HG03064 (cell line): ENCODE measurements at regions not wholly inside any gene's neighbourhood (a gene's known extent, or its start where the extent isn't known, plus 50 kb on each side); places are given as distances from the start of the nearest gene placed in this dataset.

Experiments
- ATAC-seq: cut with Tn5 transposase; IDR thresholded peaks from one replicate; pipeline ENCODE4 v1.9.1; 2021; ENCODE audit warnings: low read depth; ENCODE audit not compliant: unreplicated experiment

DNA sequence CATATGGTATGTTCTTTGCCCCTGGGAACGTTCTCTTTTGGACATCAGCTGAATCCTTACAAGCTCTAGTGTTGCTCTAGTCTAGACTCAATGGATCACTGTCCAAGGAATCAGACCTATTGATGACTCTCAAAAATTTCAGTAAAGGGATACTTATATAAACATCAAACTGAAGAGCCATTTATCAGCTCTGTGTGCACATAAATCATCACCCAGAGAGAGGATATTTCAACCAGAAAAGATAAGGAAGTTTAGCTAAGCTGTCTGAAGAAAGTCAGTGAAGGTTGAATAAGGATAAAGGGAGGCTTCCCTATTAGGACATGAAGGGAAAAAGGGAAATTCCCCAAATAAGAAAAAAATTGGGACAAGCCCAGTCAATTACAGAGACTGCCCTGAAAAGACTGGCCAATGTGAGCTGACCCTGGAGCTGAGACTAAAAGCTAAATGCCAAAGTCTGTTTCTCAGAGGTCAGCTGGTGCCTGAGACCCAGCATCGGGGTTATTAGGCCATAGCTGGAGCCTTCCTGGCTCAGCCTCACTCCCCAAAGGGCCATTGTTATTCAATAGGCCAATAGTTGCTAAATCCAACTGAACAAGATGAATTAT is 424.1 kb upstream of the THBS1 start:
- ATAC-seq = no peak

DNA sequence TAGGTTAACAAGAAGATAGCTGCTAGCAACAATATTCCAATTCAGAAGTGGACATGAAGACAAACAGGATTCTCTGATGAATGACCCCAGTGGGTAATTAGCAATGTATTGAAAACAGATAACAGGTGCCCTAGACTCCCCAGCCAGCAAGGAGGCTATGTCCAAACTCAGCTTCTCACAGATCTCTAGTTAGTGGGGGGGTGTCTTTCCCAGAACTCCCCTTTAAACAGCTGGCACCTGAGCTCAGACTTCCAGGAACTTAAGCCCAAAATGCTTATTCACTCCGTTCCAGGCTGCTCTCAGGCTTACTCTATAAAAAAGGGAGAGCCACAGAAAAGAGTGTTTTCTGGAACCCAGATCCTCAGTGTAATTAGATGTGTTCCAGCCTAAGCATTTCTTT is 423.0 kb upstream of the THBS1 start:
- no peak for ATAC-seq

DNA sequence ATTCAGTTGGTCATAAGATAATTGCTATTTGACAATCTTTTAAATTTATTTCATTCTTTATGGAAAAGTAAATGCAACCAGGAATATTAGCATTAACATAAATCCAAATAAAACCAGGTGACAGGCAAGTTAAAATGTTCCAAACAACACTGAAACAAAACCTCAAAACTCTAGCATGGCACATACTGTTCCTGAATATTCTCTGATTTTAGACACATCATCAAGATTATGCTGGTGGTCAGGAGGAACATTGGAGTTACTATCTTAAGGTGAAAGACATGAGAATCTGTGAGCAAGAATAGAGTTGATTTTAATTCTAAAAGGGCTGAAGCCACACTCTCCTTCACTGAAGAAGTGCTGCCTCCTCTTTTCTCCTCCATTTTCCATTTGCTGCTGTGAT is 421.0 kb upstream of the THBS1 start:
- ATAC-seq = no peak

DNA sequence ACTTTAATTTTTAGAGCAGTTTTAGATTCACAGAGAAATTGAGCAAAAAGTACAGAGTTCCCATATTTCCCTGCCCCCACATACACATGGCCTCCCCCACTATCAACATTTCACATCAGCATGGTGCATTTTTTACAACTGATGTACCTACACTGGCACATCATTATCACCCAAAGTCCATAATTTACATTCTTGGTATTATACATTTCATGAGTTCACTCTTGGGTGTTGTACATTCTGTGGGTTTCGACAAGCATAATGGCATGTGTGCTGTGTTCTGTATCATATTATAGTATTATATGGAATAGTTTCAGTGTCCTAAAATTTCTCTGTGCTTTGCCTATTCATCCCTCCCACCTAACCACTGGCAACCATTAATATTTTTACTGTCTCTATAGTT is 419.8 kb upstream of the THBS1 start:
- ATAC-seq = no peak

DNA sequence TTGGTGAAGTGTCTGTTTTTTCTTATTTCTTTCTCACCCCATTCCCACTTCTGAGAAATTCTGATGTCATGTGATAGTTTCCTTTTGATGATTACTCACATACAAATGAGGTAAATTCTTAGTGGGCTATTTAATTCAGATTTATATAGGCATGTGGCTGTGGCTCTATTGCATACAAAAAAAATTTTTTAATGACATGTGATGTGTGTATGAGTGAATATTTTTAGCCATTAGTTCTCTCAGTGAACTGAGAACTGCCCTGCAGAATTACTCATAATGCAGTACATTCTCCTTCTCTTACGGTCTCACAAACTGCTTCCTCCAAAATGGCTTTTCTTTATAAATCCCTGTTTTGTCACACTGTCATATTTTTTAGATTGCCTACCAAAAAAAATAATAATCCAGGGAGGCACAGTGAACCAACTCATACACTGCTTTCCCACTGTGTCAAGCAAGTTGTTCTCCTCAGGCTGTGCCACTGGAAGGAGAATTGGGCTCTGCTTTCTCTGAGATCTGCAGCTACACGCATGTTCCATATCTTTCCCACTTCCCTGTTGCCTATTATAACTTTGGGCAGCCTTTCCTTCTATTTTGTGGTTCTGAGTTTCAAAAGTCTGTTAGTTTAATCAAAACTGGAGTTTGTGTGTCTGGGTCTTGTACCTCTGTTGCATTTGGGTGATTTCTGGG is 415.7 kb upstream of the THBS1 start:
- no peak for ATAC-seq

DNA sequence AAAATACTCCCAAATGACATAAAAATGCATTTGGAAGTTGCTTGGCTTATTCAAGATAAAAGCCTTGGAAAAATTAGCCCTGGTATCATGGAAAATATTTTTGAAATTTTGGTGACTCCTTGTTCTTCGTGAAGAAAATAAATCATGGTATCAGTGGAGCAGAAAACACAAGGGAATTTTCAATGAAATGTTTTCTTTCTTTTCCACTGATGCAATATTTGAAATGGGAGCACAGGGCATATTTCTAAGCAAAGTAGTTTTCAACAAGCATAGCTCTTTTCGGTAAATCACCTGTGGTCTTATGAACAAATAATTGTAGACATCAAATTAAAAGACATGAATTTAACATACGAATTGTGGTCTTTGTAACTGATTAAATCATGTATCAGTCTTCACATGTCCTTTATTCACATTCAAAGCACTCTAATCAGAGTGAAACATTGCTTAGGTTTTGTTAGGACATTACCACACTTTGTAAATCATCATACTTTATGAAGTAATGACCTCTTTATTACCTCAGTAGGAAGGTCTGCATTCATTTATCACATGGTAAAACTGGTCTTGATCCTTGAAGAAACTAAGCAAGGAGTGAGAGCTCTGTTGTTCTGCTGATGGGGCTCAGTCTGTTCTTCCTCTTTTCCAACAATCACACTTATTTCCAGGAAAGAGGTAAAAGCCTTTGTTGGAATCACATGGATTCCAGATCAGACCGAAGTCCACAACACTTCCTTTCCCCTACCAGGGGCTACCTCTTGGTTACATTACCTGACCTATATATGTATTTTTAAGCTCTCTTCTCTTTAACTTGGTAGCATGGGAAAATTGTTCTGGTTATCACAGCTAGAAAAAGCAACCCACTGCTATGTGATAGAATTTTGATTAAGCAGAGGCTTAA is 413.5 kb upstream of the THBS1 start:
- ATAC-seq = no peak

DNA sequence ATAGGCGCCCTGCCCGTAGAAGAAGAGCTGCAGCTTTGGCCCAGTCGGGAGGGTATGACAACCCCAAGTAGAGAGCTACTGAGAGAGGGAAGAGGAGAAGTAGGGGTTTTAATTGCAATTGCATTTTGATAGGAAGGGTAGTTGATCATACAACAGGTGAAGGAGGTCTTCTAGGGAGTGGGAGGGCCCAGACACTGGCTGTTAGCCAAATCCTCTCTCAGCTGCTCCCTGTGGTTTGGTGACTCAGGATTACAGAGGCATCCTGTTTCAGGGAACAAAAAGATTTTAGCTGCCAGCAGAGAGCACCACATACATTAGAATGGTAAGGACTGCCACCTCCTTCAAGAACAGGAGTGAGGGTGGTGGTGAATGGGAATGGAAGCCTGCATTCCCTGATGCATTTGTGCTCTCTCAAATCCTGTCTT is 408.9 kb upstream of the THBS1 start:
- no peak for ATAC-seq

DNA sequence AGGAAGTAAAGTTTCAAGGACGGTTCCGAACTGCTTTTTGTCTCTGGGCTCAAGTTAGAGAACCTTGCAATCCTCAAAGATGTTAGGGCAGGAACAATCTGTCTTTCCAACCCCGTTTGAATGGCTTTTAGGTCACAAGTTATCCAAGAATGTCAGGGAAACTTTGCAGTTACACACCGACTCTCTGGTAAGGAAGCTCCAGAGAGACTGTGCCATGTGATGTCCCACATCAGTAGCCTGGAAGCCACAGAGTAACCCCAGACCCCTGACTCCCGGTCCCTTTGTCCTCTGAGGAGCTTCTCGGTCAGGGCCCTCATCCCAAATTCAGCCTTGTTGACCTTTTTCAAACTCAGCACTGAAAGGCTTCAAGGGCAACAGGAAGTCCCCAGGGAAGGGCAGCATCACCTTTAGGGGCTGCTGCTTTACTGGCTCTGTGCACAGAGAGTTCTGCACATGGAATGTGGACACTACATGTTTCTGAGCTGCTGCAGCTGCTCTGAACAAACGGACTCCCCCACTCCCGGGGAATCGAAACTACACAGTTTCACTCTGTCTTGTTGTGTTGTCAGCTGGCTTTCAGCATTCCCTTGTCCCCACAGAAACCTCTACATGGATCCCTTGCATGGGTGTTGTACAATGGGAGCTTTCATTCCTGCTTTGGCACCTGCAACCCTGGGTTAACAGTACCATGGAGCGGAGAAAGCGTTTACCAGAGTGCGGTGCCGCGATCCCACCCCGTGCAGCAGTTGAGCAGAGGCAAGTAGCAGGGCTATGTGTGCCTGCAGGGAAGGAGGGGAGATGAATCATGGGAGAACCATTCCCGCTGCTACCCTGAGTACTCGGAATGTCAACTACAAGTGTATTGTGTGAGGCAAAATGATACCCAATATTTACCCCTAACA is 408.2 kb upstream of the THBS1 start:
- no peak for ATAC-seq

DNA sequence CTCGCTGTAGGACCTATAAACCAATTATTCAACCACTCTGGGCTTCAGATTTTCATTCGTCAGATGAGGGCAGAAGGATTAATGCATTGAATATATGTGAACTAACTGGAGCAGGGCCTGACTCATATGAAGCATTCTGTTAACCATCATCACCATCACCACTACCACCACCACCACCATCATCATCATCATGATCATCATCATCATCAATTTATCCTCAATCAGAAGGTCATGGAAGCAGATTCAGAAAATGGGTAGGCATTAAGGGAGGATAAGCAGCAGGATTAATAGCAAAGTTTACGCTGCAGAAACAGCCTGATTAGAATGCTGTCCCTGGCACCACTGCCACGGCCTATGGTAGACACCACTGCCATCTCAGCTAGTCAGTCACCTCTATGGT is 407.5 kb upstream of the THBS1 start:
- ATAC-seq = no peak

DNA sequence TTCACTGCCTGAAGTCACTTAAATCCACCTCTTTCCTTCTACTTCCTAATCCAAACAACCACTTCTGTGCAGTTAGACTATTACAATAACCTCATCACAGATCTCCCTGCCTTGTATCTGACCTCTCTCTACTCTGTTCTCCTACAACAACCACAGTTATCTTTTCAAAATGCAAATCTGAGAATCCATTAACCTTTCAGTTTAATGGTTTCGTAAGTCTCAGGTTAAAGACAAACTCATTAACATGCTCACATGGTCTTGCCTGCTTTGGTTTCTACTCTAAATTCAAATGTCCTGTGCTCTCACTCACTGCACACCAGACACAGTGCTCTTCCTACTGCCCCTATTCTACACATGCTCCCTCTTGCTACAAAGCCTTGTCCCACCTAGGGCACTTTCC is 406.5 kb upstream of the THBS1 start:
- ATAC-seq = no peak

DNA sequence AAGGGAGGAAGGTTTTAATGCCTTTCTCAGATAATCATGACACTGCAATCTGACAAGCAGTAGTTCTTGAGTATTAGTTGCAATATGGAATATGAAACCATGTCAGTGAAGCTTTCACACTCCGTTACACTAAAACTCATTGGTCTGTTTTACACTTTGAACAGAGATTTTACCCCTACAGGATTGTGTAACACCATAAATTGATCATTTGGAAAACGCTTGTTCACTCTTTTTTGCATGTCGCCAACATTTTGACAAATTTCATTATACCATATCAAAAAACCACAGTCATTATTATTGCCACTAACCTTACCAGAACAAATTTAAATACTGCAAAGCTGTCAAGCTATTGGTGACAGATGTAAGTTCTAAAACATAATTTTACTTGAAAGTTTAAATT is 404.8 kb upstream of the THBS1 start:
- no peak for ATAC-seq

DNA sequence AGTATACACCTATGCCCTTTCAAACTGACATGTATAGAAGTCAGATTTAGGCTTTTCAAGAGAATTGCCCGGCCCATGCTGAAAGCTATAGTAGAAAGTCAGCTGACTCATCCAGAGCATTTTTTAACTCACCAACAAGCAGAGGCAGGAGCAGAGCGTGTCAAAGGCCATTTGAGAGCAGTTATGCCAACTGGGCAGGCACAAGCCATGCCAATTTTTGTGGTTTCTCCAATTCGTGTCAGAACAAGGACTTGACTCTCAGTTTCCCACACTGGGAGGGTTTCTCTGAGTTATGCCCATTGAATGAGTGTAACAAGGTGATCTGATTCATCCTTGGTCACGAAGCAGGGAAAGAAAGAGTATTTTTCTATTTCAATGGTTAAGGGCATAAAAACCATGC is 403.3 kb upstream of the THBS1 start:
- no peak for ATAC-seq

DNA sequence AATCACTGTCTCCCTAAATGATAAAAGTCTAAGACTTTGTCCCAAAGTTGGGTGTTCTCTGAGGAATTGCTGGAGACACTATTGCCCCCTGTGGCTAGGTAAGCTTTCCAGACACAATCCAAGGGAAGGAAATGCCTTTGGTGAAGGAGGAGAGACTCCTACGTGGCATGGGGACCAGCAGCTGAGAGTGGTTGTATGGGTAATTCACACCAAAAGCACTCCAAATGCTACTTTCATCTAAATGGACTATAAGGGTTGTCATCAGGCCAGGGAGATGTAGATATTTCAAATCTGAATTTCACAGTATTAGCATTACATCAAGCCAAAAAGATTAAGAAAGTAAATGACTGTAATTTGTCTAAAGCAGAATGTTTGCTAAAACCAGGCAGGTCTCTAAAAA is 400.8 kb upstream of the THBS1 start:
- ATAC-seq = no peak

DNA sequence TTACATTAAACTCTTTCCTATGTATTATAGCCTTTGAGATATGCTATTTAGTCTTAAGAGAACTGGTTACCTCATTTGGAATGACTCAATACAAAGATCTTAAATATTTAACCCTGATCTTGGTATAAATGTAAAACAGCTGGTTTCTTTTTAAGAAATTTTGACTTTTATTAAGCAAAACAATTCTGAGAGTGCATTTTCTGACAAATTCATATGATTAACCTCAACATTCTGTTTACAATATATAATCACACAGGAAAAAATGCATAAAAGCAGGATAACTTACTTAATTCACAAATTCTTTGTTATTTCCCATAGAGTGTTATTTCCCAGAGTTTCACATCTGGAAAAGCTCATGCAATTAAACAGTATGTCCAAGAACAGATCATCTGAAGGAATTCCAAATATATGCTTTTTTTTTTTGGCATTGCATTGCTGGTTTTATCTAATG is 400.4 kb upstream of the THBS1 start:
- ATAC-seq = no peak

DNA sequence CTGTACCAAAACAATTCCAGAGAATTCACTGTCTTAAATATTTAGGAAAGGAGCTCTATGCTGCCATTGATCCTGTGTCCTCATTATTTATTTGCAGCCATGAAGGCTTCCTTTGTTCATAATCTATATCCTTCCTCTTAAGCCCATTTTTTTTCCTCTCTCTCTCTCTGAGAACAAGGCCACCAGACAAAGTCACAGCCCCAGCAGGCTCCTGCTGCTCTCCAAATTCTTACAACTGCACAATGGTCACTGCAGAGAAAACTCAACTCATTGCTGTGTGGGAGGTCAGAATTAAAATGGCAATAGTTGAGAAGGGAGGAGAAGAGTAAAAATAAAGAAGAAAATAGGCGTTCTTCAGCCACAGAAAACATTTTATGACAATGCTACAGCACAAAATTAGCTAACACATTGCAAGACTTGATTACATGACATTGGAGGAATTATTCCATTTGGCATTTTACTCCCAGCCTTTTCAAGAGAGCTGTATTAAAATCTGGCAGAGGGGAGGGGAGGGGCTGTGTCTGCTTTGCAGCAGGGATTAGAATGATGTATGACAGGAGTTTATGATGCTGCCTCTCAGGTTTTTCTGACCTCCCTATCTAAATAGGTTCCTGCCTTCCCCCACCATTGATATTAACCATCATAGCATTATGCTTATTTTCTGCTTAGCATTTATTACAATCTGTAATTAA is 399.7 kb upstream of the THBS1 start:
- ATAC-seq = no peak

DNA sequence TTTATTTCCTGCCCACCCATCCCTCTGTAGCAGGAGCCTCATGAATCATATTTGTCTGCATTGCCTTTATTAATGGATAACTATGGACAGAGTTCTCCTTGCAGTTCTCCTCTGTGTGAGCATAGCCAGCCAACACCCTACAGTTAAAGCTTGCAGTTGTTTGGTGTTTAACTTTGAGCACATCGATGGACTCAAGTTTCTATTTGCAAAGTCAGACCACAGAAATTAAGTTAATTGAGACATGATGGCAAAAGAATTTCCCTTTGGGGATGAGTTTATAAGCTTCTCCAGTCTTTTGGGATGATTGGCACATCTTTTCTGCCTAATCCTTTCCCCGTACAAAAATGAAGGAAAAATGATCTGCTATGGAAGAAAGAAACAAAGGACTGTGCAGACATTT is 398.9 kb upstream of the THBS1 start:
- ATAC-seq = no peak

DNA sequence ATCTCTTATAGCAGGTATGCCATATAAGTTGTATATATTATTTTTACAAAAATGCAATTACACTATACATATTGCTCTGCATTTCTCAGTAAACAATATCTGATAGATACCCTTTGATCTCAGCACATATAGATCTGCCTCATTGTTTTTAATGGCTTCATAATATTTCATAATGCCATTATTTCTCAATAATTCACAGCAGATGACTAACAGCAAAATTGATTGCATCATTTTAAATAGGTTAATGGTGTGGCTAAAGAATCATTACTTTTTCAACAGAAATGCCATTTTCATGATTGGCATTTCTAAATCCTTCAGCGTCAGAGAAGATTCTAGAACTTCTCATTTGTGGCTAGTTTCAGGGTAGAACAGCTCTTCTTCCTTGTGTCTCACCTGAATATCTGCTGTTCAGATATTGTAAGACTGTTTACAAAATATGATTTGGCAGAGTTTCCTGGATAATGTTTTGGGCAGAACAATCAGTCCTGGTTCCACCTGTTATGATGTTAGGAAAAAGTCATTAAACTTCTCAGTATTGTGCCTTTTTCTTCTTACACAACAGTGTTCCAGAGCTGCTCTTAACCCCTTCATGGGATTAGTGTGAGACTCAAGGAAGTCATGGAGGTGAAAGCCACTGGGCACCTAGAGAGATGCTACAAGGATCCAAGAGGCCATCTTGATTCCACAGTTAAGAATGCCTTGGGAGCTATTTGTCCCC is 397.6 kb upstream of the THBS1 start:
- no peak for ATAC-seq

DNA sequence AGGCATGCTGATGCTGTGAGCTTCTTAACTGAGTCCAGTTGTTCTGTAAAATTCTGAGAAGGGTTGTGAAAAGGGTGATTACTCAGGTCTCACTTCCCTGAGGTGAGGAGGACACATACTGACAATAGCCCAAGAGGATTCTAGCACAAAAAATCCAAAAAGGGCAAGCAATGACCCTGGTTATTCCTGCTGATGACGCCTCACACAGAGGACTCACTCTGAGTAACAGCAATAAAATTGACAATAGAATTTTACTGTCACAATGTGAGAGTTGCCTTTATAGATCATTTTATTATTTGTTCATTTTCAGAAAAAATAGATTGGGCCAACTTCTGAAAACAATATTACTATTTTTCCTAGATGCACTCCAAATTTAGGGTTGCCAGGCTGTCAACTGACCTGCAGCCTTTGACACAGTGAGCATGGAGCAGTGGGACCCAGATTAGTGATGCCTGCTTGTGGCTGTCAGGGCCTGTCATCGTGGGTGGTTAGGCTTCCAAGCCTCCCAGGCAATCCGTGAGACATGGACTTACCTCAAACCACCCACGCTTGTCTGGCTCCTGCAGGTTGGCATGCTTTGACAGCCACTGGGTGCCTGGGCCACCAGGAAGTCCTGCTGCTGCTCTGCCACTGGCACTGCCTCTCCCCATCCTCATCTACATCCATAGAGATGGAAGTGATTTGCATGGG is 396.0 kb upstream of the THBS1 start:
- no peak for ATAC-seq

DNA sequence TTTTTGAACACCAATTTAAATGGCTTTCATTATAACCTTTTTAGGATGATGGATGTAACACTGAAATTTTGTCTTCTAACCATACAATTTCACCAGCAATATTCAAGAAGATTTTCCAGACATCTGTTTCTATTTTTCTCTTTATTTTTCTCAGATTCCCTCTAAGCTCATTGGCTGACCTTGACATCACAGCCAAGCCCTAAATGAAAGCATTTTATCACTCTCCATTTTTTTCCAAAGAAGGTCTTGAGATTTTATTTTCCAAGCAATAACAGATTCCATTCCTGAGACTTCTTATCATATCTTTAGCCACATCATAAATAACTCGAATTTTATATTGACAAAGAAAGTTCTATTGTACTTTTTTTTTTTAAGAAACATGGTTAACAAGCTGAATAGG is 392.6 kb upstream of the THBS1 start:
- ATAC-seq = no peak
